ENCODE measurements at regions not wholly inside any gene's neighbourhood (a gene's known extent, or its start where the extent isn't known, plus 50 kb on each side); places are given as distances from the start of the nearest gene placed in this dataset.

GRCh38 chr20:52859156-52859876 is 112.8 kb upstream of the TSHZ2 start:
- no peak for DNase-seq

- peak in 1 of 3 experiments; percentile 29 for DNase-seq
Observed at GRCh38 chr20:52852714-52853113, 119.4 kb upstream of the TSHZ2 start.

- peak in 1 of 3 experiments; percentile 31 for DNase-seq
Observed at GRCh38 chr20:52847731-52848359, 124.3 kb upstream of the TSHZ2 start.

- no peak for DNase-seq
Observed at GRCh38 chr20:52847029-52847660, 125.0 kb upstream of the TSHZ2 start.

GRCh38 chr20:52845044-52845443 is 127.1 kb upstream of the TSHZ2 start:
- DNase-seq: no peak

GRCh38 chr20:52843425-52843824 is 128.7 kb upstream of the TSHZ2 start:
- no peak for DNase-seq

- DNase-seq: no peak
Observed at GRCh38 chr20:52841003-52841402, 131.2 kb upstream of the TSHZ2 start.

- no peak for DNase-seq
Observed at GRCh38 chr20:52840041-52840440, 132.1 kb upstream of the TSHZ2 start.

- no peak for DNase-seq
Observed at GRCh38 chr20:52838510-52839241, 133.5 kb upstream of the TSHZ2 start.

- DNase-seq: peak; percentile 73 to 96 (median 92)
Observed at GRCh38 chr20:52837378-52837777, 134.8 kb upstream of the TSHZ2 start.

GRCh38 chr20:52833901-52834300 is 138.3 kb upstream of the TSHZ2 start:
- no peak for DNase-seq

GRCh38 chr20:52832151-52832774 is 139.9 kb upstream of the TSHZ2 start:
- no peak for DNase-seq

GRCh38 chr20:52830598-52830997 is 141.6 kb upstream of the TSHZ2 start:
- peak in 1 of 3 experiments; percentile 51 for DNase-seq

- DNase-seq: peak in 1 of 3 experiments; percentile 83
Observed at GRCh38 chr20:52829111-52829510, 143.0 kb upstream of the TSHZ2 start.

GRCh38 chr20:52828199-52828598 is 144.0 kb upstream of the TSHZ2 start:
- DNase-seq: no peak

- DNase-seq: no peak
Observed at GRCh38 chr20:52826722-52827121, 145.4 kb upstream of the TSHZ2 start.

- no peak for DNase-seq
Observed at GRCh38 chr20:52826321-52826720, 145.8 kb upstream of the TSHZ2 start.

- DNase-seq: no peak
Observed at GRCh38 chr20:52824494-52825216, 147.5 kb upstream of the TSHZ2 start.

- no peak for DNase-seq
Observed at GRCh38 chr20:52823303-52823702, 148.9 kb upstream of the TSHZ2 start.

GRCh38 chr20:52820641-52821292 is 151.4 kb upstream of the TSHZ2 start:
- DNase-seq: no peak

GRCh38 chr20:52818491-52818890 is 153.7 kb upstream of the TSHZ2 start:
- no peak for DNase-seq

- no peak for DNase-seq
Observed at GRCh38 chr20:52817981-52818380, 154.2 kb upstream of the TSHZ2 start.

Measured in NCI-H1417 (cell line).